ENCODE measurements at regions not wholly inside any gene's neighbourhood (a gene's known extent, or its start where the extent isn't known, plus 50 kb on each side); places are given as distances from the start of the nearest gene placed in this dataset.

GRCh38 chr5:97854871-97855762 is 672.1 kb upstream of the RIOK2 start:
- DNase-seq: no peak

GRCh38 chr5:97874491-97874890 is 691.4 kb upstream of the RIOK2 start:
- no peak for DNase-seq

GRCh38 chr5:97876272-97876671 is 693.2 kb upstream of the RIOK2 start:
- DNase-seq: no peak

- DNase-seq: no peak
These were observed 694.5 kb upstream of the RIOK2 start for GRCh38 chr5:97877588-97877987.

- no peak for DNase-seq
These were observed 705.4 kb upstream of the RIOK2 start for GRCh38 chr5:97888439-97888838.

DNA sequence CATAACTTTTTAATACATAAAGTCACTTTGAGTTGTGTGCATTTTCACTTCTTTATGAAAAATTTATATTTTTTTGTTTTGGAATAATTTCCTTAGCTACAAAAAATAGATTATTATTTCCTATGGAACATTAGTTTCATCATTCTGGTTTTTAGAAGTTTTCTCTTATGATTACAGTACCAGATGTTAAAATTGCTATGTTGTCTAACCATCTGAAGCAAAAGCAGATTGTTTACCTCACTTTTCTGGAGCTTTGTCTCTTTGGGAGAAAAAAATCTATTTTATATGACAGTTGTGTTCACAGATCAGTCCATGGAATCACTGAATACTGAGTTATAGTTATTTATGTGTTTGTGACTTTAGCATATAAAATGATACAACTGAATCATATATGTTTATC is 708.9 kb upstream of the RIOK2 start:
- DNase-seq: no peak

DNA sequence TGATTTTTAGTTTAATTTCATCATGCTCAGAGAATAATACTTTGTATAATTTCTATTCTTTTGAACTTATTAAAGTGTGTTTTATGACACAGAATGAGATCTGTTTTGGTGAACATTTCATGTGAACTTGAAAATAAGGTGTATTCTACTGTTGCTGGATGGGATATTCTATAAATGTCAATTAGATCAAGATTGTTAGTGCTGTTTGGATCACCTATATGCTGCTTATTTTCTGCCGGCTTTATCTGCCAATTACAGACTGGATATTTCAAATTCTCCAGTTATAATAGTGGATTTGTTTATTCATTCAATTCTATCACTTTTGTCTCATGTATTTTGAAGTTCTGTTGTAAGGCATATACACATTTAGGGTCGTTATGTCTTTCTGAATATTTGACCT is 720.7 kb upstream of the RIOK2 start:
- no peak for DNase-seq

DNA sequence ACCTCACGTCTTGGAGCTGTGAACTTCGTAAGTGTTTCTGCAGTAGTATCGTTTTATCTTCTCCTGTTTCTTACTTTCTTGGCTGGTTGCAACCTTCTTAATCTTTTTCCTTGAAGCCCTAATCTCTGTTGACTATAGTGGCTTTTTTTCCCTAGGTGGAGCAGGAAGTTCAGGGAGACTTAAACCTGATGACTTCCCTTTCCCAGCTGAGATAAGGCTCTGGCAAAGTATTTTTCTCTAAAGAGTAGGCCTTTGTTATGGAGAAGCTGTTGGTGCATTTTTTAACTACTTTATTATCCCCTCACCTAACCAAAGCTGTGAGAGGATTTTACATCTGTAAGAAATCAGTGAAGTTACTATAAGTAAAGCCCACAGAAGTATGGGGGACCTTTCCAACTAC is 723.1 kb upstream of the RIOK2 start:
- DNase-seq: no peak

DNA sequence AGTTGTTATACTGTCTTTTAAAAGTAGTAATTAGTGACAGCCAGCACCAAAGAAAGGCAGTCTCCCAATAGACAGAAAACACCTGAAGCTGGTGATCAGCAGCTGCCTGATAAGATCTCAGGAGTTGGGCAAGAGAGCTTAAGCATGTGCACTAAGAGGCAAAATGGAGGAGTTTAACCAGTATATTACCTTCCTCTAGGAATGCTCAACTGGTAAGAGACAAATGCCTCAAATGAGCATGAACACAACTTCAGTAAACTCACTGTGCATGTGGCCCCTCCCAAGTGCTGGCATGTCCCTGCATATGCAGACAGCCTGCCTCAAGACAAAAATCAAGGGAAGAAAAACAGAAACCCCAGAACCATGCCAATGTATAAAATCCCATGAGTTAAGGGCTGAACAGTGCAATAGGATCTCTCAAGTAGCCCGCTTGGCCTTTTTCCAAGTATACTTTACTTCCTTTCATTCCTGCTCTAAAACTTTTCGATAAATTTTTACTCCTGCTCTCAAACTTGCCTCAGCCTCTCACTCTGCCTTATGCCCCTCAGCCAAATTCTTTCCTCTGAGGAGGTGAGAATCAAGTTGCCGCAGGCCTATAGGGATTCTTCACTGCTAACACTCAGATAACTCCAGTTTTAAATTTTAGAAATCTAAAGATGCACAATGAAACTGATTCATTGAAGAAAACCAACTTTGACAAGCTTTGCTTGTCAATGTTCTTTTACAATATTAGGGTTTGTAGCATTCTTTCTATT is 724.8 kb upstream of the RIOK2 start:
- DNase-seq: no peak

- no peak for DNase-seq
These were observed 726.5 kb upstream of the RIOK2 start for GRCh38 chr5:97909541-97909940.

DNA sequence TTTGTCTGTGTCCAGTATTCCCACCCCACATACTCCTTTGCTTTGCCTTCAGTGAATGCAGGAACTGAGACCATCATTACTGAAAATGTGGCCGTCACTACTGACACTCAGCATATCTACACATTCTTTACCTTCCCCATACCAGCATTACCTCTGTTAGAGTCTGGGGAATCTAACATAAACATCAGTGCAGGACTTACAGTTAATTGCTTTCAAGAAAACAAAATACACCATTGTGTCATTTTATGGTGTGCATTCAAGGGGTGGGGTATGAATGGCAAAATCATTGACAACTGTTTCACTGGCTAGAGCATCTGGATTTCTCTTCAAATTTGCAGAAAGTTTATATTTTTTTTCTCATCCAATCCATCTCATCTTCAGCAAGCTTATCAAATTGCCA is 731.4 kb upstream of the RIOK2 start:
- DNase-seq: no peak

- no peak for DNase-seq
These were observed 732.1 kb upstream of the RIOK2 start for GRCh38 chr5:97915106-97915505.

DNA sequence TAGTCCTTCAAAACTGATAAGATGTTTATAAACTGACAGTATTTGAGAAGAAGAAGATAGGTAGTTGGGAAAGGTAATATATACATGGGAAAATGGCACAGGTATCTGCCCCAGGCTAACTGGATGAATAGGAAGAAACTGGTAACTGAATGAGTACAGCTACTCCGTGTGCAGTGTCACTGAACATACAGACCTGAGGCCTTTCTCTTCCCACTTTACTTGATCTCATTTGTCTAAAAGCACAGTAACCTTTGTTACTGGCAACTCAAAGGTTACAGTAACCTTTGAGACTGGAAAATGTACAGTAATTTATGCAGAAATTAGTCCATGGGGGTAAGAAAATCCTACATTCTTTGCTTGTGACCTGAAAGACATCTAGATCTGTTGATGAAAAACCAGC is 735.0 kb upstream of the RIOK2 start:
- DNase-seq: no peak

DNA sequence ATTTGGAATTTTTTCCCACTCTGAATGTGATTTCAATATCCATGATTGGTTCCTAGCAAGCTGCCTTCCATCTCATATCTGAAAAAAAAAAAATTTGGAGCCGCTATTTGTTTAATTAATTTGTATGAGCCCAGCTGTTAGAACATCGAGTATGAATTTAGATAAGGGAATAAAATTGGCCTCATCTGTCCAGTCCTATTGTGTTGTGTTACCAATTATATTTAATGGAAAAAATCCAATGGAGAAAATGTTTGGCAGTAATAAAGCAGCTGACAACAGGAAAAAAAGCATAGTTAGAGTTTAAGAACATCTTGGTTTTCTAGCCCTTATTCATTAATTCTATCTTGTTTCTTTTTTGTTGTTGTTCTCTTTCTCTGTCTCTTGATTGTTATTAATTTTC is 735.6 kb upstream of the RIOK2 start:
- DNase-seq: no peak

- DNase-seq: no peak
These were observed 736.7 kb upstream of the RIOK2 start for GRCh38 chr5:97919719-97920118.

DNA sequence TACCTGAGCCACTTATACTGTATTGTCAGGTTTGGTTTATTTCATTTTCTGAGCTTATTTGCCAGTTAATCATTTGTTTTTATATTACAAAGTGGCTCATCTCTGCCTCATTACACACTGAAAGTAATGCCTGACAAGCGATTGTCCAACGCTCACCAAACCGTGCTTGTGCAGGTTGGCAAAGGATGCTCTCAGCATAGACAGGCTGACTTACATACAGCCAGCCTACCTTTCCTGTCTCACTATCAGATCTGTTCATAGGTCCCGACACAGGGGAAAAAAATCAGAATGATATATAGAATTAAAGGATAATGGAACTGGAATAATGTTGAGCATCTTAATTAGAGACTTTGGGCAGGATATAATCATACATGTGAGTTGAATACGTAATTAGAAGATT is 739.7 kb upstream of the RIOK2 start:
- DNase-seq: no peak

DNA sequence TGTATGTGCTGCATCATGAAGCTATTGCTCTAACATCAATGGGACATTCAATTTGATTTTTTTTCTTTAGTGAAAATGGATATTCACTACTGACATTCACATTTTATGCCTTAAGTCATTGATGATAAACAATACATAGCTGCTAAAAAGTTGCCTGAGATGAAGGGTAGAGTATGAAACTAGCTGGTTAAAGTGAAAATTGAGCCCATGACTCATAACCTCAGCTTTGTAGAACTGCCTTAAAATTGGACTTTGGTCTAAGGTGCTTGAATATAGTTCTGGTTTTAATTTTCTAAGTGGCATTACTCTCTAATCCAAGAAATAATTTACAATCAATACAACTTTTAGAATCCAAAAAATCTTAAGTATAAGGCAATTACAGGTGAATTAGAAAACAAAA is 740.4 kb upstream of the RIOK2 start:
- DNase-seq: no peak

DNA sequence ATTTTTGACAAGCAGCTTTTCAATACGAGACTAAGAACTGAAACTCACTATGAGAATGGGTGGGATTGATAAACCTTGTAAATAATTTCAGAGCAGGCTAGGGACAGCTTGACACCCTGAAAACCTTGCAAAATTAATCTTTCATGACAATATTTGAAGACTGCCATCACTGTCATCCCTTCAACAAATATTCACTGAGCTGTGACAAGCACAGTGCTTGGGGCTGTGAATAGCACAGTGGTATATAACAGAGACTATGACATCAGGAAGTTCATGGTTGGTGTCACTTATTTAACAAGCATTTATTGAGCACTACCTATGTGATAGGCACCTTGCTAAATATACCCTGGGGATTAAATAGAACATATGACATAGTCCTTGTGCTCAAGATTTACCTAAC is 741.0 kb upstream of the RIOK2 start:
- no peak for DNase-seq

- DNase-seq: no peak
These were observed 746.3 kb upstream of the RIOK2 start for GRCh38 chr5:97929383-97929782.

DNA sequence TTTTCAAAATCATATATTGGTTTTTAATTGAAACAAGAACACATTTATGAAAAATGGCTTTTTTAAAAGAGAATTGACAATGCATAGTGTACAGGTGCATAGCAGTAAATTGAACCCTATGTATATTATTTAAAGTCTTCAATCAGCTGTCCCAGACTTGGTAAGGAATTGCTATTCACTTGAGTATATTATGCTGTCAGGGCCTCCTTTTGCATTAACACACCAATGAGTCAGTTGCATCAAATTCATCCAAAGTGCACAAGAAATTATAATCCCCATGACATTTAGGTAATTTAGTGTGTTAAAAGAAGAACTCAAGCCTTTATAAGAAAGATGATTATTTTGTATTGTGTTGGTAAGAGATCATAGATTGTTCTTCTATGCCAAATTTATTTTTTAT is 748.8 kb upstream of the RIOK2 start:
- DNase-seq: no peak

DNA sequence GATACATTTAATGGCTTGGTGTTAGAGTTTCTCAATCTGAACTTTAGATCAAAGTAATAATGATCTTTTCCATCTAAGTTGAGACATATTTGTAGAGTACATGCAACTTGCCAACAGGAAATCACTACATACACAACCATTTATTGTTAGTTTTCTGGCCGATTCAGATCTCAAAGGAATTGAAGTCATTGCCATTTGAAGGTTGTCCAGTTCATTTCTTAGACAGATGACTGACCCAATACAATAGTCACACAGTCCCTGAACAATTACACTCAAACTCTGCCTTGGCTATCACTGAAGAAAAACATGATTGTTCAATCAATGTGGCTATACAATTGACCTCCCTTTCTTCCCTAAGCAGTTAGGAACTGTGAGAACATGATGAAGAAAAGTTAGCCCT is 753.2 kb upstream of the RIOK2 start:
- DNase-seq: no peak

GRCh38 chr5:97937846-97938245 is 754.8 kb upstream of the RIOK2 start:
- DNase-seq: no peak

GRCh38 chr5:97943036-97943435 is 760.0 kb upstream of the RIOK2 start:
- DNase-seq: no peak

DNA sequence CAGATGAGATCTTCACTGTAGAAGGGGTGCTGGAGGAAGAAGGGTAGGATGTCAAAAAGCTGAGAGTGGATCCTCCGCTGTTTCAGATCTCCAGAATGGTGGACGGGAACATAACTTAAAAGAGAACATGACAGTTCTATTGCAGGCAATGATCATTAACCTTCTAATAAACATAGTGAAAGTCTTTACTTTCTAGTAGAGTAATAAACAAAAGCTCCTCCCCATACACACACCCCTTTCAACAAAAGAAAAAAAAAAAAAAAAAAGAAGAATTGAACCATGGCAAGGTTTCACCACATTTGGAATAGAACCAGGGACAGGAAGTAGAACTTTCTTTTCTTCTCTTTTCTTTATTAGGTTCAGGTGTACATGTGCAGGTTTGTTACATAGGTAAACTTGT is 768.1 kb upstream of the RIOK2 start:
- no peak for DNase-seq

- DNase-seq: no peak
These were observed 772.4 kb upstream of the RIOK2 start for GRCh38 chr5:97955450-97955849.

Measured in NCI-H2029 (cell line).